PC-9 (cell line): ENCODE measurements at regions not wholly inside any gene's neighbourhood (a gene's known extent, or its start where the extent isn't known, plus 50 kb on each side); places are given as distances from the start of the nearest gene placed in this dataset.

Source experiments
- BruUV-seq: library from RNA; stranded (reverse); fragments of 400-500 nt; replicated peaks from 2 replicates; lab custom pipeline; 2021; lab: Mats Ljungman, UMichigan
- CTCF ChIA-PET: fragments of 300-600 bp; sonication (Branson Sonifier 250); formaldehyde crosslinking; loops from one replicate; lab custom pipeline; 2022; ENCODE audit warnings: antibody characterized with exemption; lab: Charles Lee
- POLR2A ChIA-PET: fragments of 300-600 bp; sonication (Branson Sonifier 250); formaldehyde crosslinking; loops from one replicate; lab custom pipeline; 2022; ENCODE audit warnings: antibody characterized with exemption; ENCODE audit not compliant: unreplicated experiment; lab: Charles Lee
- DNase-seq, 2 experiments: peaks; one replicate each; pipeline versions ENCODE4 v3.0.0 to v3.0.0-alpha.2; 2015 to 2022; ENCODE audit warnings: mixed read lengths in 1 of 2
- H2AFZ ChIP-seq: fragments of 200-600 bp; sonication (generic); 2 replicates; pipeline ENCODE4 v1.8.1; 2017; ENCODE audit warnings: antibody characterized with exemption
- H3F3A ChIP-seq: fragments of 200-600 bp; sonication (generic); 2 replicates; pipeline ENCODE4 v1.8.1; 2017; ENCODE audit warnings: antibody characterized with exemption, mild to moderate bottlenecking, low read depth; ENCODE audit not compliant: insufficient read depth
- H3K27ac ChIP-seq: fragments of 200-600 bp; sonication (generic); 2 replicates; pipeline ENCODE4 v1.6.1; 2016; ENCODE audit warnings: mixed run types
- H3K27me3 ChIP-seq: fragments of 200-600 bp; sonication (generic); 2 replicates; pipeline ENCODE4 v1.6.1; 2016; ENCODE audit warnings: low read depth, mixed run types; ENCODE audit not compliant: insufficient read depth
- H3K36me3 ChIP-seq: fragments of 200-600 bp; sonication (generic); 2 replicates; pipeline ENCODE4 v1.6.1; 2016; ENCODE audit warnings: low read depth, mixed run types
- H3K4me1 ChIP-seq: fragments of 200-600 bp; sonication (generic); replicated peaks from 2 replicates; pipeline ENCODE4 v1.6.1; 2016; ENCODE audit warnings: mixed run types; ENCODE audit not compliant: insufficient read depth
- H3K4me2 ChIP-seq: fragments of 200-600 bp; sonication (generic); 2 replicates; pipeline ENCODE4 v1.6.1; 2017; ENCODE audit warnings: mixed run types
- H3K4me3 ChIP-seq: fragments of 200-600 bp; sonication (generic); 2 replicates; pipeline ENCODE4 v1.6.1; 2016; ENCODE audit warnings: mixed run types
- H3K79me2 ChIP-seq: fragments of 200-600 bp; sonication (generic); 2 replicates; pipeline ENCODE4 v1.6.1; 2017; ENCODE audit warnings: low read depth, mixed run types
- H3K9me2 ChIP-seq: fragments of 200-600 bp; sonication (generic); 2 replicates; pipeline ENCODE4 v1.8.1; 2017; ENCODE audit warnings: mild to moderate bottlenecking; ENCODE audit not compliant: insufficient read depth
- H3K9me3 ChIP-seq: fragments of 200-600 bp; sonication (generic); 2 replicates; pipeline ENCODE4 v1.8.1; 2016; ENCODE audit warnings: low read depth; ENCODE audit not compliant: insufficient read depth
- H4K20me1 ChIP-seq: fragments of 200-600 bp; sonication (generic); 2 replicates; pipeline ENCODE4 v1.8.1; 2017; ENCODE audit not compliant: insufficient read depth
- CTCF ChIP-seq: fragments of 200-600 bp; sonication (generic); conservative IDR thresholded peaks from 2 replicates; pipeline ENCODE4 v1.6.1; 2017; ENCODE audit warnings: mixed run types, antibody characterized with exemption, mild to moderate bottlenecking, moderate library complexity
- EZH2 ChIP-seq: fragments of 200-600 bp; sonication (generic); IDR thresholded peaks from 2 replicates; pipeline ENCODE4 v1.8.0; 2017; ENCODE audit warnings: antibody characterized with exemption, low read depth
- intact Hi-C: fragments of 100-400 bp; cut with micrococcal nuclease; formaldehyde crosslinking; loops from one replicate; pipeline ENCODE4 v1.10.0; 2022; ENCODE audit not compliant: unreplicated experiment

GRCh38 chr2:167462379-167462778 lies 574.1 kb downstream of the XIRP2 start:
- Histone ChIP-seq H3K4me1 (no peaks in the 10 kb centered on the region), H3K9me3 (no peaks in the 10 kb centered on the region), H3K4me2 (no peak overlapping the region), H3K36me3 (no peaks in the 10 kb centered on the region), H3K9me2 (no peaks in the 10 kb centered on the region), H3K4me3 (no peak overlapping the region), H4K20me1 (no peaks in the 10 kb centered on the region), H3F3A (no peaks in the 10 kb centered on the region), H2AFZ (no peak overlapping the region), H3K27ac (no peak overlapping the region), H3K27me3 (no peaks in the 10 kb centered on the region), H3K79me2 (no peaks in the 10 kb centered on the region)
- TF ChIP-seq EZH2 (no peak), CTCF (no peak)
- intact Hi-C loops, result no loop called here
- no peak for DNase-seq
- BruUV-seq, result no TSS peak
- CTCF ChIA-PET, result no interaction called here
- POLR2A ChIA-PET, result no interaction called here

- BruUV-seq, result no TSS peak
- H3K9me2 ChIP-seq, result no peaks in the 10 kb centered on the region
- CTCF ChIA-PET, result no interaction called here
Measured at GRCh38 chr2:167454036-167454435, 565.8 kb downstream of the XIRP2 start.

GRCh38 chr2:167451496-167452289 lies 563.4 kb downstream of the XIRP2 start:
- no peak for TF ChIP-seq EZH2
- TF ChIP-seq CTCF, result no peak
- Histone ChIP-seq H4K20me1 (no peaks in the 10 kb centered on the region), H3F3A (no peaks in the 10 kb centered on the region), H3K36me3 (no peaks in the 10 kb centered on the region), H3K4me3 (no peak overlapping the region), H3K27me3 (no peaks in the 10 kb centered on the region), H3K4me1 (no peaks in the 10 kb centered on the region), H2AFZ (no peak overlapping the region), H3K4me2 (no peak overlapping the region), H3K9me2 (no peaks in the 10 kb centered on the region), H3K9me3 (no peaks in the 10 kb centered on the region), H3K79me2 (no peaks in the 10 kb centered on the region), H3K27ac (no peak overlapping the region)
- no TSS peak for BruUV-seq
- intact Hi-C loops, result no loop called here
- CTCF ChIA-PET, result no interaction called here
- DNase-seq, result no peak
- POLR2A ChIA-PET, result no interaction called here

More at GRCh38 chr2:167454036-167454435, 565.8 kb downstream of the XIRP2 start:
- no peaks in the 10 kb centered on the region for H3K36me3 ChIP-seq
- H3K4me3 ChIP-seq, result no peak overlapping the region
- H3K79me2 ChIP-seq, result no peaks in the 10 kb centered on the region
- no peak overlapping the region for H3K27ac ChIP-seq
- H3K4me2 ChIP-seq, result no peak overlapping the region
- intact Hi-C loops, result no loop called here
- no peak overlapping the region for H2AFZ ChIP-seq
- POLR2A ChIA-PET, result no interaction called here
- H4K20me1 ChIP-seq, result no peaks in the 10 kb centered on the region
- no peaks in the 10 kb centered on the region for H3K4me1 ChIP-seq
- no peaks in the 10 kb centered on the region for H3K9me3 ChIP-seq
- TF ChIP-seq CTCF (no peak), EZH2 (no peak)
- H3F3A ChIP-seq, result no peaks in the 10 kb centered on the region
- no peak for DNase-seq
- no peaks in the 10 kb centered on the region for H3K27me3 ChIP-seq
